Brain pericyte (primary cell): ENCODE measurements at regions not wholly inside any gene's neighbourhood (a gene's known extent, or its start where the extent isn't known, plus 50 kb on each side); places are given as distances from the start of the nearest gene placed in this dataset.

Experiments
- DNase-seq: peaks from one replicate; pipeline ENCODE4 v3.0.0-alpha.2; 2012; ENCODE audit warnings: low read depth, low spot score

DNA sequence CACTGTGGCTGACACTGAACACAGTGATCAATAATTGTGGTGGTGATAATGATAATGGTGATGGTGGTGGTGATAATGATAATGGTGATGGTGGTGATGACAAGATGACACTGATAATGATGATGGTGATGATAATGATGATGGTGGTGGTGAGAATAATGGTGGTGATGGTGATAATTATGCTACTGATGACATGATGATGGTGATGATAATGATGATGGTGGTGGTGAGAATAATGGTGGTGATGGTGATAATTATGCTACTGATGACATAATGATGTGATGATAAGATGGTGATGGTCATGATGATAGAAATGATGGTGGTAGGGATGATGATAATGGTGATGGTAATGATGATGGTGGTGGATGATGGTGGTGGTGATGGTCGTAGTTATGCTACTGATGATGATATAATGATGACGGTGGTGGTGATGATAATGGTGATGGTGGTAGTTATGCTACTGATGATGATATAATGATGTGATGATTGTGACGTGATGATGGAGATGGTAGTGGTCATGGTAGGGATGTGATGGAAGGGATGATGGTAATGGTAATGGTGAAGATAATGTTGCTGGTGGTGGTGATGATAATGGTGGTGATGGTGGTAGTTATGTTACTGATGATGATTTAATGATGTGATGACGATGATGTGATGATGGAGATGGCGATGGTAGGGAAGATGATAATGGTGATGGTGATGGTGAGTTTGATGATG lies 356.5 kb upstream of the CDH4 start:
- no peak for DNase-seq

DNA sequence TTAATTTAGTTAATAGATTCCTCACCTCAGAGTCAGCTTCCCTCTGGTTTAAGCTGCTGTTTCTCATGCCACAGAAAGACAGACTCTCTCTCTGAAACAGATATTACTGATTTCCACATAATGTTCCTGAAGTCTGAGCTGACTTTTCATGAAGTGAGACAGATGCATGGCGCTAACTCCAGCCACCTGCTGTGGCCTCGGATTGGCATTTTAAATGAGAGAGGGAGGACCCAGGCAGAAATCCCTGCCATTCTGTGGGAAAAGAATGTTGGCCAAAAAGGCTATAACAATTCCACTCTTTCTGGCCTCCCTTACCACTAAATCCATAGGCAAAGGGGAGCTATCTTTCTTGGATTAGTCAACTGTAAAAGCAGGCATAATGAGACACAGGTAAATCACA lies 354.1 kb upstream of the CDH4 start:
- DNase-seq = no peak

DNA sequence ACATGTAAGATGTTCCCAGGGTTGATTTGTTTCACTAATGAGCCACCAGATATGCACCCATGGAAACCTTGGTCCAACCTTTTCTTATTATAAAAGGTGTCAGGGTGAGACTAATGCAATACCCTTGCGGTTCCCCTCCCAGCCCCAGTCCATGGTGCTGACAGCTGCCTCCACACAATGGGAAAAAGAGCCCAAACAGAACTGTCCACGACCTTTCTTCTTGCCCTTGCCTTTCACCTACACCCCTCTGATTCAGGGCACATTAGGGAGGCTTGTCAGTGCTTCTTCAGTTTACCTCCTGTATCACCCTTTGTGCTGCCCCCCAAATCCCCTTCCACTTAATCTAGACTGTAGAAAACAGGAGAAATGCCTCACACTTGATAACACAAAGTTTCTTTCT lies 352.7 kb upstream of the CDH4 start:
- no peak for DNase-seq

DNA sequence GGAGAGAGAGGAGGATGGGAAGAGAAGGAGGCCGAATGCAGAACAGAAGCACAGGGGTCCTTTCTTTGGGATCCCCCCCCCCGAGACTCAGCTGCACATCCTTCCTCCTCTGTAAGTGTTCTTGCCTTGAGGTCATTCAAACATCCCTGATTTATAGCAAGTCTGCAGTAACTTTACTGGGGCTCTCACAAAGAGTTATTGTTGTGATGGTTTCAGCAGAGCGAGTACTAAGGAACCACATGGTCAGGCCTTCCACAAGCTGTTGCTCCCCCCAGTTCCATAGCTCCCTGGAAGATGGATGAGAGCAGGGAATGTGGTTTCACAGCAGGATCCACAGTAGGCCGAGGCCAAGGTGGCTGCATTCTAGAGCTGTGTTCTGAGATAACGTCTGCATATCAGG lies 351.4 kb upstream of the CDH4 start:
- no peak for DNase-seq

DNA sequence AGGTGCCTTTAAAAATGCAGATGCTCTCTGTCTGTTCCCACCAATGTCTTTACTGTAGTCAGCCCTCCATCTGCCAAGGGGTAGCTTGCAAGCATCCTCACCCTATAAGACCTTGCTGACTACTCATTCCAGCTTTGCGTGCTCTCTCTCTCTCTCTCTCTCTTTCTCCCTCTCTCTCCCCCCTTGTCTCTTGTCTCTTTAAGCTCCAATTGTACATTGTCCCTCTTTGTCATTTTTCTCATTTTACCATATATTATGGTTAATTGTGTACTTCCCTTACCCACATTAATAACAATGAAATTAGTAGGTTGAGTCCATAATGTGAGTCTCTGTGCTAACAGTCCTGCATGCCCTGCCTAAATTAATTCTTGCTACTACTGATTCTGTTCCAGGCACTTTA lies 350.2 kb upstream of the CDH4 start:
- no peak for DNase-seq

DNA sequence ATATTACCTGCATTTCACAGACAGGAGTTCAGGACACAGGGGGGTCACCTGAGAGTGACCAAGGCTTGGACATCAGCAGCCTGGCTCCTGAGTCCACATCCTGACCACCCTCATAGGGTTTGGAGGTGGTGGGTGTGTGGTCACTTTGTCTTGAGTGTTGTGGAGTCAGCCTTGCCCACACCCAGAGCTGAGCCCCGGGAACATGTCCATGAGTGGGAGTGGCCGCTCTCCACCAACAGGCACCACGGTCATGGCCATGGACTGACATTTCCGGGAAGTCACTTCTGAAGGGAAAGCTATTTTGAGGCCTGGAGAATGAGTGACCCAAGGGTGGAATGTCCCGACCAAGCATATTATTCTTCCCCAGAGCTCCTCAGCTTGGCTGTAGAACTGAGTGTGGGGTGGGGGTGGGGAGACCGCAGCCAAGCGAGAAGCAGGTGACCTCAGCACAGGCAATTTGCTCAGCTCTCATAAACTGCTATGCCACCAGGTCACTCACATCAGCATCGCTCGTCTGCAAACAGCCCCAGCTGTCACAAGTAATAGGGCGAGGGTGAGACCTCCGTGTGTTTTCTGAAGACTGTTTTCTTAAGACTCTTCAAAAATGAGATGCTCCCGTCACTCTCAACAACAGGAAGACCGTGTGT lies 348.6 kb upstream of the CDH4 start:
- DNase-seq = no peak

DNA sequence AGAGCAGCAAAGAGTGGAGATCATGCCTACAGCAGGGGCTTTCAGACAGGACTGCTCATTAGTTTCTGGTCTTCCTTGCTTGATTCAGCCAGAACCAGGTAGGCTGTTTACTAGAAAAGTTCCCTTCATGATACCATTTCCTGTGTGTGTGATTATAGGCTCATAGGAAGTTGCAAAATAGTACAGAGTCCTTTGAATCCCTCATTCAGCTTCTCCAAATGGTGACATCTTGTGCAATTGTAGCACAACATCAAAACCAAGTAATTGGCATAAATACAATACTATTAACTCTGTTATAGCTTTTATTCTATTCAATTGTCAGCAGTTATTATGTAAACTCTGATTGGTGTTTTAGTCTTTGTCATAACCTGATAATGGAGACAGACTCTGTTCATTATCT lies 347.3 kb upstream of the CDH4 start:
- no peak for DNase-seq

DNA sequence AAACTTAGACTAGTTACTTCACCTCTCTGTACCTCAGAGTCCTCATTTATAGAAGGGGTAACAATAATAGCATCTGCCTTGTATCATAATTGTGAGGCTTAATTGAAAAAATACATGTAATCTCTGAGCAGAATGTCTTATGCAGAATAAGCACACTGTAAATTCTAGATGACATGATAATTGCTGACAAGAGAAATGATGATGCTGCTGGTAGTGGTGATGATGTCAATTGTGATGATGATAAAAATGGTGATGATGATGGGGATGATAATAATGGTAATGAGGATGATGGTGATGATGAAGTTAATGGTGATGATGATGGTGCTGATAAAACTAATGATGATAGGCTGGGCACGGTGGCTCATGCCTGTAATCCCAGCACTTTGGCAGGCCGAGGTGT lies 346.1 kb upstream of the CDH4 start:
- no peak for DNase-seq

DNA sequence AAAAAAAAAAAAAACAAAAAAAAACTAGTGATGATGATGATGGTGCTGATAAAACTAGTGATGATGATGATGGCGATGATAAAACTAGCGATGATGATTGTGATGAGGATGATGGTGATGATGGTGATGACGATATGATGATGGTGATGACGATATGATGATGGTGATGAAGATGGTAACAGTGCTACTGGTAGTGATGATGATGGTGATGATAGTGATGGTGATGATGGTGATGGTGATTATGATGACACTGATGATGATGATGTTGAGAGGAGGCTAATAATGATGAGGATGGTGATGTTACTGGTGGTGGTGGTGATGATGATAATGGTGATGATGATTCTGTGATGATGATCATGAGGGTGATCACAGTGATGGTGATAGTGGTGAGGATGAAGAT lies 345.5 kb upstream of the CDH4 start:
- no peak for DNase-seq

DNA sequence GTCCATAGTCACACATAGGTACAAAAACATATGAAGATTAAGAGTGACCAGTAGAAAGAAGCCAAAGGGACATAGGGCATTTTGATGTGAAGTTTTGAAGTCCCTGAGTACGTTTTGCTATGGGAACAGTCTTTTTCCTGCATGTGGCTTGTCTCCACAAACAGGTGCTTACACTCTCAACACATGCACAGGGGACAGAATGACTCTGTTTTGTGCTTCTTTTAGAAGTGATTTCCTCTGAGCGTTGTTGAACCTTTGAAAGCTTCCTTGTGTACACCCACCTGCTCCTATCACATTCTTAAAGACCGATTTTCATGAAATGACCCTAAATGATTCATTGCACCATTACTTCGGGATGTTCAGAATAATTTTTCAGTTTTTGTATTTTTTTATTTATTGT lies 338.8 kb upstream of the CDH4 start:
- DNase-seq = no peak

DNA sequence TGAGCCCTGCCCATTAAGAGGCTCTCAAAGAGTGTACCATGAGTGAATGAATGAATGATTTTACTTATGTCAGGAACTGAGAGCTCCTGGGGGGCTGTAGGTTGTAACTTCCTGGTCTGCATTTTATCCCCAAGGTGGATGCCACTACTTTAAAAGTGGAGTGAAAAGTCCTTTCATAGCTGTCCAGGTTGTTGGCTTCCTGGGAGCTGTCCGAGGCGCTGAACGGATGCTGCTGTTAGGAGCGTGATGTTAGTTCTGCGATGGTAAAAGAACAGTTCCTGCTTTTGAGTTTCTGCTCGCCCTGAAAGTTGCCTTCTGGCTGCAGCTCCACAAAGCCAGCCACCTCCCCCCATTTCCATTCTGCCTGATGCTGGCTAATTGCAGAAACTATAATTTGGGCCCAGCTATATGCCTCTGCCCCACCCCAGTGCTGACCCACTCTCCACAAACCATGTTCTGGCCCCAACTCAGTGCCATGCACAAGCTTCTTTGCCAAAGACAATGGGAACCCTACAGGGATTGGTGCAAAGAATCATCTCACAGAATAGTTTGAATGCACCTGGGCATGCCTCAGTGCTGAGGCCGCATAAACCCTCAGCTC lies 330.9 kb upstream of the CDH4 start:
- DNase-seq = no peak

DNA sequence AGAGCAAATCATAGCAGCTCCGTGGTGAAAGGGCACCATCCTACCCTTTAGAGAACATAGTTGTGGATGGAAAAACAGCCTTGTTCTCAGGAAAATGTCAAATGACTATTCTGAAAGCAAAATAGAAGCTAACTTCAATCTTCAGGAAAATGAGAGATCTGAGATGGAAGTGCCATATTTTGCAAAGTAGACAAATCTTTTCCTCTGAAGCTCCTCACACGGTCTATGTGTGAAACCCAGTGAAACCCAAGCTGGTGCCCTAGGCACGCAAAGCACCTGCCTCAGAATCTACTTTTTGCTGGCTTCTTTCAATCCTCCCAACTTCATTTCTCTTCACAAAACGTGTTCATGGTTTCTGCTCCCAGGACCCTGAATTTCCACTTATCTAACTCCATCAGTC lies 325.2 kb upstream of the CDH4 start:
- no peak for DNase-seq

DNA sequence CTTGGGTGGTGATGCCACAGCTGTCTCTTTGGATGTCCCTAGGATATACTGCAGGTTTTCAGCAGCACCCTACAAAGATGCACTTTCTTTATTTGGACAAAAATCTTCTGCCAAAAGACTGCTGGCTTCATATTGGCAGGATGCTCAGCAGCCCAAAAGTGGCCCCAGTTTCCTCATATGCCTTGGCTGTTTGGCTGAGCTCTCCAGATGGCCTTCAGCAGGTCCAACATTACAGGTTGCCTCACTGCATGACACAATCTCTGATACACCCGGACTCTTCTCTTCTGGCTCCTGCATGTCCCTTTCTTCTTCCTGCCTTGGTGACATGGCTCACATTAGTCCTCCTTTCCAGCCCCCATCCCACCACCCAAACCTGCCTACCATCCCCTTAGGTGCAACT lies 323.7 kb upstream of the CDH4 start:
- DNase-seq = no peak

DNA sequence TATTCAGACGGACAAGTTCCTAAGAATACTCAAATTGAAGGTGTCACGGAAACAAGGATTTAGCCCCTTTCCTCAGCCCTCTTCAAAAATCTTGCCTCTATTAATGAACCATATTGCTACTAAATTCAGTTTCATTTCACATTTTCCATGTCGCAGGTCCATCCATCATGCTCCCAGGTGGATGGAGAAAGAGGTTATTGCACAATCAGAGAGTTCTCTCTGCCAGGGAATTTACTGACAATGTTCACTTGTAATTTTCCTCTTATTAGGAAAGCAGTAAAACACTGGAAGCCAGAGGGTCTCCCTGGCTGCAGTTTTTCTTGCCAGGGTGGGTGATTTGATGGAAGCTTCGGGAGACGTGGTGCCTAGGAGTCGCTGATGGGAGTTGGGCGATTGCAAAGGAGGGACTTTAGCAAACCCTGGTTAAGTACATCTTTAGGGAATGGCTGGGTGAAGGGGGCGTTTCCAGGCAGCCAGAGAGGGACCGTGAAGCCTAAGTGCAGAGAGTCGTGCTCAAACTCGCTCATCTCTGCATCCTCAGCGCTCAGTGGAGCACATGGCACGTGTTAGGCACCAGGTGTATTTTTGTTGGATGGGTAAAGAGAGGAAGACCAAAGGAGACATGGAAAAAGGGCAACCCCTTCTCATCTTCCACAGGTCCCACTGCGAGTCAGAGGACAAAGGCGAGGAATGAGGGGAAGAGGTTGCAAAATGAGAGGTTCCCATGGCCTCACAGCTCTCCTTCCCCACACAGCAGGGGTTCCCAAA lies 321.9 kb upstream of the CDH4 start:
- DNase-seq = no peak

DNA sequence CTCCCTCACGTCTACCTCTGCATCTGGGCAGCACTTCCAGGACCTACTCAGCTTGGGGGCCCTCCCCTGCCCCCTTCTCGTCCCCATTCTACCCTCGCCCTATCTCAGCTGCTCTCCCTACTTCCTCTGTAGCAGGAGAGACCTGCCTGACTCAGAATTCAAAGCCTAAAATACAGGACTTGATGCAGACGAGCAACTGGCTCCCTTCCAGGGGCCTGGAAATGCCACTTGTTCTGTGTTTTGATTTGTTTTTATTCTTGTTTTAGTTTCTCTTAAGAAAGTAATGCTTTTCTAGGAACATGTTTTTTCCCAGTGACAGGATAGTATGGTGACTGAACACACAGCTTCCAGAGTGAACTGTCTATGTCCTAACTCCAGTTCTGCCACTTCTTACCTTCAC lies 320.4 kb upstream of the CDH4 start:
- no peak for DNase-seq

DNA sequence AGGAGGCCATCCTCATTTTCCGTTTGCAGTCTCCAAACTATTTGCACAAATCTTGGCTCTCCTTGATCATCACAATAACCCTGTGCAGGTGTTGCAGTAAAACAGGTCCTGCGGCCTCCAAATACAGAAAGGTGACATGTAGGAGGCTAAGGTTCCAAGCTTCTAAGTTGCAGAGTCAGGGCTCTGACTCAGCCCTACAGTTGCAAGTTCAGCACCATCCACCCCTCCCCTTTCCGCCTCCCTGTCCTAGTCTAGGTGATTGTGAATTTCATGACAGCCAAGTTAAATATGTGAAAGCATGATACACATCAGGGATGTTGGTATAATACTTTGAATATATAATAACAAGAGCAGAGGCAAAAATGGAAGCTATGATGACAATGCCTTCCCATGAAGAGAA lies 317.3 kb upstream of the CDH4 start:
- DNase-seq = no peak

DNA sequence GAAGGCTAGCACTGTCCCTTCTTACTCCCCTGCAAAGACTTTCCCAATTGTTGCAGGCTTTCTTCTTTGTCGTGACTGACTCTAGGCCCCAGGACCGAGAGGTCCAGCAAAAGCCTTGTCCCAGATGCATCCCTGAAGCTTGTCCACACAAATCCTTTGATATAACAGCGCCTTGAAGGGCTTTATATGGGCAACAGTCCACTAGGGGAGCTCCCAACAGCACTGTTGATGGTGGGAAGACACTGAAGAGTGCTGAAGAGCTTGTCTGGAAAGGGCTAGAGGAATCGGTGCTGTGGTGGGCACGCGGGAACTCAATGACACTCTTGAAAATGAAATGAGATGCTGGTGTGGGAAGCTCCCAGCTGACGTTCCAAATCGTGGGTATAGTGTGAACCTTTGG lies 316.1 kb upstream of the CDH4 start:
- no peak for DNase-seq

DNA sequence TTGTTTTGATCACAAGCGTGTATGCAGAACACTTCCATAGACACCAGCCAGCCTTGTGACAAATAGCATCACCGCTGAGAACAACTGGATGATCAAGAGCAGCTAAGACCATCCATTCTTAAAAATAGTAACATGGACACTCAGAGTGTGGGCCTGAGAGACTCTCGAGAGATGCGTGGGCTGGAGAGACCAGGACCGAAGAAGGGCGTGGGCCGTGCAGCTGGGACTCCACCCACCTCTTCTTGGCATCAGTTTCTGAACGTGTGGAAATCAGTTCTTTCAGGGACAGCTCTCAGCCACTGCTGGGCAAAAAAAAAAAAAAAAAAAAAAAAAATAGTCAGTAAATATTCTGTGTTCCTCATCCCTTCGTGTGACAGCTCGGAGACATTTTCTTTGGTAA lies 314.5 kb upstream of the CDH4 start:
- no peak for DNase-seq

DNA sequence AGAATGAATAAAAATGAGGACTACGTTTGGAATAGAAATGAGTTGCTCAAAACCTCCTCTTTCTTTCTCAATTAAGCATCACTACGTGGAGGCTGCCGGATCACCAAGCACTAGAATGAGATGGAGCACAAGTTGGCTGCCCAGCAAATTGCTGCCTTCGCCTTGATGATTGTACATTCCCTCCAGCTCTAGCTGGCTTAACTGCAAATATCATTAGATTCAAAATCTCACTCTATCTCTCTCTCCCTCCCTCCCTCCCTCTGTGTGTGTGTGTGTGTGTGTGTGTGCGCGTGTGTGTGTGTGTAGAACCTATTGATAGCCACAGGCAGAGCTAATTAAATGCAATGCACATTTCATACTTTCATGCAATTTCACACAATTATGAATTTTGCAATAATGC lies 310.7 kb upstream of the CDH4 start:
- DNase-seq = no peak

DNA sequence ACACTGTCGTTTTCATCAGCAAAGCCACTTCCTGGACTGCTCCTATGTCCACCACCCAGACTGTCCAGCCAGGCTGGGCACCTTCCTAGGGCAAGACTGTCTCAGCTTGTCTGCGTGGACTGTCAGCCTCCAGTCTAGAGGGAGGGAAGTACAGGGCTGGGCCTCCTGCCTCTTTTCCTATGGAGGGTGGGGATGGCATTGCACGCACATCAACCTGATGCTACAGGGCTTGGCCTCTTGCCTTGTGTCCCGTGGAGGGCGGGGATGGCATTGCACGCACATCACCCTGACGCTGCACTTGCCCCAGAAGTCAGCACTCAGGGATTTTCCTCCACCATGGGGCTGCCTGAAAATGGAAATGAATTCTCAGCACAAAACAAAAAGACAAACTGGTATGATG lies 304.2 kb upstream of the CDH4 start:
- DNase-seq = no peak

DNA sequence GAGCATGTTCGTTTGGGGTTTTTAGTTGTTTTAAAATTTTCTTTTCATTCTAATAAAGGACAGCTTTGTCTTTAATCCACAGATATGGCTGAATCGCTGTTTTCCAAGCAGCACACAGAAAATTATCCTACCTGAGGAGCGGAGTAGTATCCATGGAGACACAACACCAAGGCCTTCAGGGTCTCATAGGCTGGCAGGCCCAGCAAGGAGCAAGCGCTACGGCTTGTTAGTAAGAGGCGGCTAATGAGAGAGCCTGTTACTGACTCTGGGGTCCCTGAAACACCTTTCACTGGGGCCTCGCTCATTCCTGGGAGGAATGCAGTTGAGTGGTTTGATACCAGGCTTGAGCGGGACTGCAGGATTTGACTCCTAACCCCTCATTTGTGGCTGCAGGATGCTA lies 303.8 kb upstream of the CDH4 start:
- no peak for DNase-seq

DNA sequence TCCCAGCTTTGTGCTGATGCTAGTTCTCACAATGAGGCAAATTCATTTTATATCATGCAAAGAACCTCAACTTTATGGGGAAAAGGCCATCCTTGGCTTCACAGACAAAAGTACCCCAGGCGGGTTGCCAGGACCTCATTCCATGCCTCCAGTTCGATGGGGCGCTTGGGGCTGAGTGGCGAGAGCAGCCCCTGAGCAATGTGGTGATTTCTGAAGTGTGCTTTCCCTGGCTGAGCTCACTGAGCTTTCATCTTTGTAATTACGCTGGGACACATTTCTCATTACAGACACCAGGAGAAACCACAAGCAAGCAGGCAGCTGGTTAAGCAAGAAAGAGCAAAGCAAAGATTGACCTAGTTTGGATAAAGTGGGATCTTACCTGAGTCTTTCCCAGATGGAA lies 301.5 kb upstream of the CDH4 start:
- no peak for DNase-seq

DNA sequence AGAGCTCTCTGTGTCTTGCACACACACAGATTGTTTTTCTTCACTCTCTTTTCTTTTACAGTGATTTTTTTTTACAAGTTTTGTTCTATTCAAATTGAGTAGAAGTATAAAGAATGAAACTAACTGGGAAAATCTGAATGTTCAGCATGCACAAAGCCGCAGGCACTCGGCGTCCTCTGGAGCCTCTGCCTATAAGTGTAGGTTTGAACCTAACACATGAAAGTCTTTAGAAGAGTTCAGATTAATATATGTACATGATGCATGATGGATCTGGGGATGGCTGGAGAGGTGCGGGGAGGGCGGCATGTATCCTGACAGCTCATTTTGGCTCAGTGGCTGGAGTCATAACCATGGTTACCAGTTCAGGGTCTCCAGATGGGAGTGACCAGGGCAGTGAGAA lies 301.1 kb upstream of the CDH4 start:
- DNase-seq = no peak
